Ascending aorta (tissue), 2 donors: ENCODE measurements at regions not wholly inside any gene's neighbourhood (a gene's known extent, or its start where the extent isn't known, plus 50 kb on each side); places are given as distances from the start of the nearest gene placed in this dataset.

Experiments
- DNase-seq, 2 donors: peaks; one replicate each; pipeline ENCODE4 v3.0.0-alpha.2; 2019; ENCODE audit warnings: low spot score in 2 of 2
- H3K27ac ChIP-seq, 2 donors: fragments of 200-600 bp; sonication (generic); one replicate each; pipeline ENCODE4 v1.5.1; 2016 to 2017; ENCODE audit warnings: mild to moderate bottlenecking in 1 of 2
- H3K27me3 ChIP-seq: fragments of 200-600 bp; sonication (generic); one replicate; pipeline ENCODE4 v1.5.1; 2017
- H3K36me3 ChIP-seq, 2 donors: fragments of 200-600 bp; sonication (generic); one replicate each; pipeline ENCODE4 v1.5.1; 2016
- H3K4me1 ChIP-seq, 2 donors: fragments of 200-600 bp; sonication (generic); one replicate each; pipeline ENCODE4 v1.5.1; 2016 to 2017; ENCODE audit warnings: mild to moderate bottlenecking in 1 of 2
- H3K4me3 ChIP-seq, 2 donors: fragments of 200-600 bp; sonication (generic); one replicate each; pipeline ENCODE4 v1.5.1; 2016 to 2017; ENCODE audit warnings: mild to moderate bottlenecking in 1 of 2
- H3K9me3 ChIP-seq, 2 donors: fragments of 200-600 bp; sonication (generic); one replicate each; pipeline ENCODE4 v1.5.1; 2016
- CTCF ChIP-seq, 3 experiments: fragments of 200-600 bp in 2 of 3; fragments of 450-650 bp in 1 of 3; sonication (generic) in 2 of 3; IDR thresholded peaks; one replicate each; pipeline ENCODE4 v1.5.1; 2016 to 2019; ENCODE audit warnings: antibody characterized with exemption in 3 of 3, mild to moderate bottlenecking in 1 of 3, moderate library complexity in 1 of 3
- intact Hi-C: fragments of 100-400 bp; cut with DNase I; formaldehyde crosslinking; loops from one replicate; pipeline ENCODE4 v1.15.1; 2023

DNA sequence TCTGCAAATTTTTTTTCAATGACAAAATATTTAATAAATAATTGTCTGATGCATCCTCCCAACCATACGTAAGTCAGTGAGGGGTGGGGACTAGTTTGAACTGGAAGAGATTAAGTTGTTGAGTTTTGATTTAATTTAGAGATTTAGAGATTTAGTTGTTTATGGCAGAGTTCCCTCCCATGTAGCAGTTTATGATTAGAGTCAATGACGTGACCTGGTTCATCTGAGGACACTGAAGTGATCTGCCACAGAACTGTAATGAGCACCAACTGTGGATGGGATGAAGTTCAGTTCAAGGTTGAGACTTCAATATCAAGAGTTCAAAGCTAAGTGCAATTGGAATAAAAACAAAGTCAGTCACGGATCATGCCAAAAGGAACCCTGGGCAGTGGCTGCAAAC lies 609.3 kb downstream of the NOVA1 start:
- no peak for DNase-seq
- Histone ChIP-seq H3K27ac (no peak overlapping the region), H3K27me3 (no peaks in the 10 kb centered on the region), H3K4me3 (no peak overlapping the region), H3K36me3 (no peaks in the 10 kb centered on the region), H3K9me3 (no peaks in the 10 kb centered on the region), H3K4me1 (no peaks in the 10 kb centered on the region)
- no peak for TF ChIP-seq CTCF (IDR thresholded peaks at IDR 0.05)
- intact Hi-C loops: no loop called here

DNA sequence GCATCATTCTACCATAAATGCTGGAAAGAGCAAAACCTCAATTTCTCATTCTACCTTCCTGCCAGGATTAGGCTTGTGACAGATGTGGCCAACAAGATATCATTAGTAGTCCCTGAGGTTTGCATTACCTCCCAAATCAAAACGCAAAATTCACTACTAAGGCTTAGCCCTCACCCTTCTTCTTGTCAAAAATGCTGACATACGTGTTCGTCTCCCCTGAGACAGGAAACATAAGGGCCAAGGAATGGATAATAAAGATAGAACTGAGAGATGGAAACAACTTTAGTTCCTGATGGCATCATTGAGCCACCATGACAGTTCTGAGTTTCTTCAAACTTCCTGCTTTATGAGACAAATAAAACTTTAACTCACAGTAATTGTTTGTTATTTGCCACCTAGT lies 642.1 kb downstream of the NOVA1 start:
- Histone ChIP-seq H3K4me1 (no peaks in the 10 kb centered on the region), H3K9me3 (no peaks in the 10 kb centered on the region), H3K36me3 (no peaks in the 10 kb centered on the region), H3K27ac (no peak overlapping the region), H3K4me3 (no peak overlapping the region), H3K27me3 (no peaks in the 10 kb centered on the region)
- no peak for DNase-seq
- TF ChIP-seq CTCF (IDR thresholded peaks at IDR 0.05): no peak
- intact Hi-C loops: no loop called here

DNA sequence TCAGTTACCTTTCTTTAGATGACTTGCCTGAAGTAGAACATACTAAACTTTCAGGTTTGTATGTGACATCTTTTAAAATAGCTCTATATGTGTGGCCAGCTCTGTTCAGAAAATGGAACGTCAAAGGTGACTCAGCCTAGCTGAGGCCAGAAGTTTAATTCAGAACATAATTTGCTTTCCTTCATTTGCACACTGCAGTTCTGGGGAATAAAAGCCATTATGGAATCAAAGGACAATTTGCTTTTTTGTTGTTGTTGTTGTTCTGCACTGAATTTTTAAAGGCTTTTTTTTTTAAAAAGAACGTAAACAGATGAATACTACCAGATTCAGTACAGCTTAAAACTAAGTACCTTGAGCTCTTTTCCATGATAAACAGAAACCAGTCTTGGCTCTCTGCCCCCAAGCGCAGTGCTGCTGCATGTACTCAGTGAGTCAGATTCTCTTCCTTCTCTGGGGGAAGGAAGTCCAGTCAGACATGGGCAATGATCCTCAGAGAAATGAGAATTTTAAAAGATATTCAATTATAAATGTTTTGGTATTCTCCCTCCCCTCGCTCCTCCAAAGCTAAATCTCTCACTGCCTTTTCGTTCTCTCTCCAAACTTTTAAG lies 644.2 kb downstream of the NOVA1 start:
- TF ChIP-seq CTCF (IDR thresholded peaks at IDR 0.05): no peak
- no peak overlapping the region for H3K4me3 ChIP-seq
- intact Hi-C loops: no loop called here
- H3K27ac ChIP-seq: no peak overlapping the region
- DNase-seq: no peak
- H3K27me3 ChIP-seq: no peaks in the 10 kb centered on the region
- no peaks in the 10 kb centered on the region for H3K36me3 ChIP-seq
- no peaks in the 10 kb centered on the region for H3K4me1 ChIP-seq
- no peaks in the 10 kb centered on the region for H3K9me3 ChIP-seq

DNA sequence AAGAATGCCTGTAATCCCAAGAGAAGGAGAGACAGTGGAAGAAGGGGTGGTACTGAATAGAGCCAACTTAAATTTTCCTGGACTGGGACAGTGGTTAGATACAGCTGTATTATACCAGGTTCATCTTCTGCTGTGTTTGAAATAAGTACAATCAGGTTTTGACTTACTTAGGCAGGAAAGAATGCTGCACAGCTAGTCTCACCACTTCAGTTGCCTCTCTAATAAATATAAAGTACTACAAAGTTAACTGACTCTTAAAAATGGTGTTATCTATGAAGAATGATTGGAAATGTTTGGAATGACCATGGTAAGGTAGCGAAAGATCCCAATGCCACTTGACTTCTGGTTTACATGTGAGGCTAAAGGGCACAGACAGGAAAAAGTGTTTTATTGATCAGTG lies 652.1 kb downstream of the NOVA1 start:
- intact Hi-C loops: no loop called here
- no peak overlapping the region for H3K4me3 ChIP-seq

GRCh38 chr14:25944020-25944419 lies 653.8 kb downstream of the NOVA1 start:
- no peak for TF ChIP-seq CTCF (IDR thresholded peaks at IDR 0.05)
- Histone ChIP-seq H3K27me3 (no peaks in the 10 kb centered on the region), H3K36me3 (no peaks in the 10 kb centered on the region), H3K27ac (no peak overlapping the region), H3K9me3 (no peaks in the 10 kb centered on the region), H3K4me1 (no peaks in the 10 kb centered on the region), H3K4me3 (no peak overlapping the region)
- no peak for DNase-seq
- intact Hi-C loops: no loop called here

More for the DNA sequence above, 652.1 kb downstream of the NOVA1 start:
- Histone ChIP-seq H3K27me3 (no peaks in the 10 kb centered on the region), H3K4me1 (no peaks in the 10 kb centered on the region), H3K36me3 (no peaks in the 10 kb centered on the region), H3K27ac (no peak overlapping the region), H3K9me3 (no peaks in the 10 kb centered on the region)
- no peak for DNase-seq
- no peak for TF ChIP-seq CTCF (IDR thresholded peaks at IDR 0.05)

DNA sequence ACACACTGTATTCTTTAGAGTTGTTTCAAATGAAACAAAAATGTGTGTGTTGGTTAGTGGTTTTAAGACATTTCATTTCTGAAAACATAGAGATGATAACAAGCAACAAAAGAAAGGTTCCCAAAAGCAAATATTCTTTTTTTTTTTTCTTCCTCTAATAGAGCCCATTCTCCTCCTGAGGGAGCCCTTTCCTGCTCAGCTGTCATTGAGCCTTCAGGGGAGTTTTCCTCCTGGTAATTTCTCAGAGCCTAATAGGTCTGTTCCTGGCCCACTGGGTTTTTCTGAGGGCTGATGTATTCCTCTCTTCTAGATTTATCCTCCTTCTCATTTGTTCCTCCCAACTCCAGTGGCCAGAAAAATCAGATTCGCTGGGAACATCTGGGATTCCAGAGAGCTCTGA lies 654.5 kb downstream of the NOVA1 start:
- Histone ChIP-seq H3K4me1 (no peaks in the 10 kb centered on the region), H3K4me3 (no peak overlapping the region), H3K27ac (no peak overlapping the region), H3K27me3 (no peaks in the 10 kb centered on the region), H3K9me3 (no peaks in the 10 kb centered on the region), H3K36me3 (no peaks in the 10 kb centered on the region)
- TF ChIP-seq CTCF (IDR thresholded peaks at IDR 0.05): no peak
- intact Hi-C loops: no loop called here
- DNase-seq: no peak
